Kidney (tissue), 13 donors: ENCODE measurements at regions not wholly inside any gene's neighbourhood (a gene's known extent, or its start where the extent isn't known, plus 50 kb on each side); places are given as distances from the start of the nearest gene placed in this dataset.

Source experiments
- DNase-seq, 5 donors: peaks; one replicate each; pipeline ENCODE4 v3.0.0-alpha.2; 2013 to 2020
- FAIRE-seq: peaks from 2 replicates; lab custom pipeline; 2012; peaks lifted over from hg19 to GRCh38; lab: Jason Lieb, UNC
- H3K27ac ChIP-seq, 2 donors: one replicate each; pipeline ENCODE4 v1.7.0; 2013; ENCODE audit warnings: low read depth in 2 of 2, low read length in 2 of 2, inconsistent platforms in 1 of 2
- H3K27me3 ChIP-seq: one replicate; pipeline ENCODE4 v1.7.1; 2013; ENCODE audit warnings: low read length, inconsistent platforms; ENCODE audit not compliant: control insufficient read depth, insufficient read depth
- H3K36me3 ChIP-seq, 3 donors: one replicate each; pipeline versions ENCODE4 v1.7.0 to v1.7.1; 2013; ENCODE audit warnings: low read length in 3 of 3, control low read depth in 1 of 3, inconsistent platforms in 1 of 3; ENCODE audit not compliant: insufficient read depth in 3 of 3, control insufficient read depth in 2 of 3
- H3K4me1 ChIP-seq, 3 donors: one replicate each; pipeline versions ENCODE4 v1.7.0 to v1.7.1; 2013; ENCODE audit warnings: low read length in 3 of 3, inconsistent platforms in 1 of 3, low read depth in 1 of 3; ENCODE audit not compliant: control insufficient read depth in 2 of 3, insufficient read depth in 2 of 3
- H3K4me3 ChIP-seq, 3 donors: one replicate each; pipeline versions ENCODE4 v1.7.0 to v1.8.1; 2013; ENCODE audit warnings: low read length in 3 of 3, control low read depth in 1 of 3, inconsistent platforms in 1 of 3
- H3K9ac ChIP-seq, 3 donors: one replicate each; pipeline versions ENCODE4 v1.7.0 to v1.7.1; 2013; ENCODE audit warnings: low read length in 3 of 3, control low read depth in 1 of 3, inconsistent platforms in 1 of 3
- H3K9me3 ChIP-seq, 3 donors: one replicate each; pipeline versions ENCODE4 v1.7.0 to v1.7.1; 2013; ENCODE audit warnings: low read length in 3 of 3, control low read depth in 1 of 3, inconsistent platforms in 1 of 3; ENCODE audit not compliant: control insufficient read depth in 2 of 3, insufficient read depth in 1 of 3
- intact Hi-C: fragments of 100-400 bp; cut with DNase I; formaldehyde crosslinking; loops from one replicate; pipeline ENCODE4 v1.11.1; 2022
- TF ChIP-seq, protein P1 (sequence below): IDR thresholded peaks from 3 replicates; pipeline ENCODE4 v1.5.1; 2012; ENCODE audit warnings: mild to moderate bottlenecking, moderate library complexity, borderline replicate concordance; ENCODE audit not compliant: insufficient read depth; ENCODE audit errors: extremely low read depth
- donor health status: control.
- donor health status: control.
- donor health status: control.
- donor health status: control.
- donor health status: control.
- donor health status: DM: yes; HTN: yes; CAD: no.
- donor health status: Normal renal cell carcinoma (clear cell type).

DNA sequence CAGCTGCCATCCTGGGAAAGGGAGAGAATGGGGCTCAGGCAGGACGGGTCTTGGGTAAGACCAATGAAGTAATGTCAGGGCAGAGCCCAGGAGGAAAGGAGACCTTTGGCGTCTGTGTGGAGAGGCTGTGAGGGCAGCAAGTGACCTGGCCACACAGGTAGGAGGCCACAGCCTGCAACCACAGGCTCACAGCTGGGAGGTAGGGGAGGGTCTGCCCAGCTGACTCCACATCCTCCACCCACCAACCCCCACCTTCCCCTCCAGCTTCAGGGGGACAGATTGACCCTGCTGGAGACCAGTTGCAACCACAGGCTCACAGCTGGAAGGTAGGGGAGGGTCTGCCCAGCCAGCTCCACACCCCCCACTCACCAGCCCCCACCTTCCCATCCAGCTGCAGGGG, 262.2 kb upstream of the TCERG1L start:
- FAIRE-seq = no peak
- no peak overlapping the region for H3K27ac ChIP-seq
- no peaks in the 10 kb centered on the region for H3K9me3 ChIP-seq
- H3K27me3 ChIP-seq = no peaks in the 10 kb centered on the region
- no peak for DNase-seq
- TF ChIP-seq, protein P1, sequence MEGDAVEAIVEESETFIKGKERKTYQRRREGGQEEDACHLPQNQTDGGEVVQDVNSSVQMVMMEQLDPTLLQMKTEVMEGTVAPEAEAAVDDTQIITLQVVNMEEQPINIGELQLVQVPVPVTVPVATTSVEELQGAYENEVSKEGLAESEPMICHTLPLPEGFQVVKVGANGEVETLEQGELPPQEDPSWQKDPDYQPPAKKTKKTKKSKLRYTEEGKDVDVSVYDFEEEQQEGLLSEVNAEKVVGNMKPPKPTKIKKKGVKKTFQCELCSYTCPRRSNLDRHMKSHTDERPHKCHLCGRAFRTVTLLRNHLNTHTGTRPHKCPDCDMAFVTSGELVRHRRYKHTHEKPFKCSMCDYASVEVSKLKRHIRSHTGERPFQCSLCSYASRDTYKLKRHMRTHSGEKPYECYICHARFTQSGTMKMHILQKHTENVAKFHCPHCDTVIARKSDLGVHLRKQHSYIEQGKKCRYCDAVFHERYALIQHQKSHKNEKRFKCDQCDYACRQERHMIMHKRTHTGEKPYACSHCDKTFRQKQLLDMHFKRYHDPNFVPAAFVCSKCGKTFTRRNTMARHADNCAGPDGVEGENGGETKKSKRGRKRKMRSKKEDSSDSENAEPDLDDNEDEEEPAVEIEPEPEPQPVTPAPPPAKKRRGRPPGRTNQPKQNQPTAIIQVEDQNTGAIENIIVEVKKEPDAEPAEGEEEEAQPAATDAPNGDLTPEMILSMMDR = no peak
- intact Hi-C loops = no loop called here
- H3K36me3 ChIP-seq = no peaks in the 10 kb centered on the region
- H3K4me1 ChIP-seq = no peaks in the 10 kb centered on the region
- H3K4me3 ChIP-seq = no peak overlapping the region
- no peak overlapping the region for H3K9ac ChIP-seq

DNA sequence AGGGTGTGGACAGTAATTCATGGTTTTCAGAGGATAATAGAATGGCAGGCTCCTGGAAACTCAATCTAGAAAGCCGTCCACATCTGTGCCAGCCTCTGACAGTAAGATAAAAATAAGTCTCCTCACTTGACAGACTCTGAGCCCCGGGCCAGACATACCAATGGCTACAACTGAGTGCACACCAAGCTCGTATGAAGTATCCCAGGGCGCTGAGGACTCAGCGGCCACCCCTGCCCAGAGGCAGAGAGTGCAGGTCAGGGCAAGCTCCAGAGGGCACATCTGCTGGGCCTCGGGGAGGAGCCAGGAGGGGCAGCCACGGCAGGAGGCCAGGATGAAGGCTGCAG, 262.8 kb upstream of the TCERG1L start:
- Histone ChIP-seq H3K9me3 (no peaks in the 10 kb centered on the region), H3K4me3 (no peak overlapping the region), H3K27ac (no peak overlapping the region), H3K36me3 (no peaks in the 10 kb centered on the region), H3K27me3 (no peaks in the 10 kb centered on the region), H3K9ac (no peak overlapping the region), H3K4me1 (no peaks in the 10 kb centered on the region)
- intact Hi-C loops = no loop called here
- FAIRE-seq (no peak), DNase-seq (peak in 2 of 5 donors; percentile 17 to 18)
- TF ChIP-seq, protein P1 = no peak

DNA sequence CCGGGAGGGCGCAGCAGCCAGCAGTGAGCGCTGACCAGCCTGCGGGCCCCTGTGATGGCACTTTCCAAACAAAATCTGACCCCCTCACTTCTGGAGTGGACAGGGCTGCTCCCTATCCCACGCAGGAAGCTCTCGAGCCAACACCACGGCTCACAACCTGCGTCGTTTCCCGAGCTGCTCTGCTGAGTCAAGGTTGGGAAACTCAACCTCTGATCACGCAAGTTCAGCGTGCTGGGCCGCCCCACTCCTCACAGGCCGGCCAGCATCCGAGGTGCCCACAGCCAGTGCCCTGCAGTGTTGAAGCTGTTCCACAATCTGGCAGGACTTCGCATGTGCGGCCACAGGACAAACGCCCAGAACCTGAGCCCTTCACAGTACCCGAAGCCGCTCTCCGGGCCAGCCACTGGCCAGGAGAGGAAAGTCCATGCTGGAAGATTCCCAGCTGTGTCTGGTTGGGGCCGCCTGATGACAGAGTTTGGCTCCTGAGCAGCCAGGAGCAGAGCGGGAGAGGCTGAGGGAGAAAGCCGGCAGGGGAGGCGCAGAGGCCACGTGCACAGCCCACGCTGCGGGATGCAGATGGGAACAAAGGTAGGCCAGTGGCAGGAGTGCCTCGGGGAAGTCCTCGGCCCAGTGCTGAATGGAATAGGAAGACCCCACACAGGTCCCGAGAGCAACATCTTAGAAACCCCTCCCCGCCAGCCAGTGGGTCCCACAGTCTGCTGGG, 263.3 kb upstream of the TCERG1L start:
- no peak for FAIRE-seq

More for the DNA sequence above, 263.3 kb upstream of the TCERG1L start:
- no peaks in the 10 kb centered on the region for H3K36me3 ChIP-seq
- H3K27me3 ChIP-seq = no peaks in the 10 kb centered on the region
- no peaks in the 10 kb centered on the region for H3K4me1 ChIP-seq
- H3K4me3 ChIP-seq = no peak overlapping the region
- H3K9ac ChIP-seq = no peak overlapping the region
- peak in 1 of 5 donors; percentile 8 for DNase-seq
- H3K27ac ChIP-seq = no peak overlapping the region
- intact Hi-C loops = no loop called here
- H3K9me3 ChIP-seq = no peaks in the 10 kb centered on the region
- TF ChIP-seq, protein P1 = no peak
